NCI-H128 (cell line): ENCODE measurements at regions not wholly inside any gene's neighbourhood (a gene's known extent, or its start where the extent isn't known, plus 50 kb on each side); places are given as distances from the start of the nearest gene placed in this dataset.
"Not testable (repeated sequence)": the region's sequence is repeated elsewhere in the genome, so short reads cannot be mapped to it uniquely, and the experiment has no call there.

Experiments used
- DNase-seq: peaks from one replicate; lab custom pipeline; 2025; ENCODE audit not compliant: unreplicated experiment; lab: John Stamatoyannopoulos, UW

GRCh38 chrX:40380655-40381488 is 199.9 kb upstream of the ATP6AP2 start:
- DNase-seq, result no peak

GRCh38 chrX:40377684-40378083 is 203.1 kb upstream of the ATP6AP2 start:
- DNase-seq, result no peak

GRCh38 chrX:40374486-40374885 is 206.3 kb upstream of the ATP6AP2 start:
- no peak for DNase-seq

GRCh38 chrX:40373641-40374040 is 207.1 kb upstream of the ATP6AP2 start:
- no peak for DNase-seq

GRCh38 chrX:40373025-40373424 is 207.7 kb upstream of the ATP6AP2 start:
- DNase-seq, result no peak

GRCh38 chrX:40371376-40371775 is 209.4 kb upstream of the ATP6AP2 start:
- DNase-seq, result no peak

- no peak for DNase-seq
Observed at GRCh38 chrX:40368611-40369061, 212.1 kb upstream of the ATP6AP2 start.

- no peak for DNase-seq
Observed at GRCh38 chrX:40366661-40367060, 214.1 kb upstream of the ATP6AP2 start.

GRCh38 chrX:40362291-40362690 is 218.5 kb upstream of the ATP6AP2 start:
- DNase-seq, result not testable (repeated sequence)

- no peak for DNase-seq
Observed at GRCh38 chrX:40360557-40360956, 220.2 kb upstream of the ATP6AP2 start.

- no peak for DNase-seq
Observed at GRCh38 chrX:40359593-40359992, 221.2 kb upstream of the ATP6AP2 start.

- DNase-seq, result no peak
Observed at GRCh38 chrX:40358994-40359393, 221.8 kb upstream of the ATP6AP2 start.

- DNase-seq, result no peak
Observed at GRCh38 chrX:40349251-40349650, 231.5 kb upstream of the ATP6AP2 start.

- DNase-seq, result no peak
Observed at GRCh38 chrX:40346379-40346778, 234.4 kb upstream of the ATP6AP2 start.

- no peak for DNase-seq
Observed at GRCh38 chrX:40343319-40343718, 237.5 kb upstream of the ATP6AP2 start.

GRCh38 chrX:40340116-40340515 is 240.7 kb upstream of the ATP6AP2 start:
- DNase-seq, result no peak

GRCh38 chrX:40333344-40333743 is 235.6 kb upstream of the BCOR start:
- DNase-seq, result no peak

GRCh38 chrX:40331762-40332161 is 234.0 kb upstream of the BCOR start:
- DNase-seq, result no peak

- no peak for DNase-seq
Observed at GRCh38 chrX:40331353-40331752, 233.6 kb upstream of the BCOR start.

- no peak for DNase-seq
Observed at GRCh38 chrX:40329616-40330015, 231.9 kb upstream of the BCOR start.

GRCh38 chrX:40327085-40327484 is 229.3 kb upstream of the BCOR start:
- DNase-seq, result no peak

- no peak for DNase-seq
Observed at GRCh38 chrX:40326186-40326965, 228.6 kb upstream of the BCOR start.
